ENCODE measurements at regions not wholly inside any gene's neighbourhood (a gene's known extent, or its start where the extent isn't known, plus 50 kb on each side); places are given as distances from the start of the nearest gene placed in this dataset.

DNA sequence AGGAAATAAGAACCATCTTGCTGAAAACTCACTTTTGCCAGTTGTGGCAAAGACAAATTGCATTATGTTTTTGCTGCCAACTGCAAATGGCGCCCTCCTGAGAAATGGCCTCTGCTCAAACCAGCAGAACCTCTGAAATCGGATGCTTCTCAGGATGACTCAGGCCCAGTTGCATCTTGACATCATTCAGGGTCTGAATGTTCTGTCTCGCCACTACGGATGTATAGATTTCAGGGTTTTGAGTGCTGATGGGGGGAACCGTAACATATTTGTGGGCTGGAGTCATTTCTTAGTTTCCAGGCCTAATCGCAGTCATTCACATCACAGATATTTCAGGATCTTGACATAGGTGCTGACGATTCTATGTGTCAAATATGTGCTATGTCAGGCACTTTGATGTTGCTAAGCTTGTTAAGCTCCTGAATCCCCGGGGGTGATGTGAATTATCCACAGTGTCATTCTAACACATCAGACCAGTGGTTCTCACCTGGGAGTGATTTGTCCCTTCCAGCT lies 207.1 kb downstream of the NFATC2 start:
- in situ Hi-C loops (cut with HindIII; ENCODE audit: low sequenced_read_pairs), result no loop called here

DNA sequence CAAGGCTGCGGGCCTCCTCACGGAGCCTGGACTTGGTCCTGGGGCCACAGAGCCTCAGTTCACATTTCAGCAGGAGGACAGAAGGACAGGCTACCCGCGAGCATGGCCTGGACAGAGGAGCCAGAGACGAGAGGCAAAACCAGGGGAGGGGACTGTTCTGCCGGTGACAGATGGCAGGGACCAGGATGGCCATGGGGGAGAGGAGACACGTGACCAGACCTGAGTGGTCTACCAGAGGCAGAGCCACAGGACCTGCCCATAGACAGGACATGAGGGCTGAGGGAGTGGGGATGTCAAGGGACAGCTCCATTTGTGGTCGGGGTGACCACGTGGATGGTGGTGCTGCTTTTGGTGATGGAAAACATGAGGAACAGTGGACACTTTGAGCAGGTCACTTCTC lies 207.9 kb downstream of the NFATC2 start:
- in situ Hi-C loops (cut with HindIII; ENCODE audit: low sequenced_read_pairs), result no loop called here

DNA sequence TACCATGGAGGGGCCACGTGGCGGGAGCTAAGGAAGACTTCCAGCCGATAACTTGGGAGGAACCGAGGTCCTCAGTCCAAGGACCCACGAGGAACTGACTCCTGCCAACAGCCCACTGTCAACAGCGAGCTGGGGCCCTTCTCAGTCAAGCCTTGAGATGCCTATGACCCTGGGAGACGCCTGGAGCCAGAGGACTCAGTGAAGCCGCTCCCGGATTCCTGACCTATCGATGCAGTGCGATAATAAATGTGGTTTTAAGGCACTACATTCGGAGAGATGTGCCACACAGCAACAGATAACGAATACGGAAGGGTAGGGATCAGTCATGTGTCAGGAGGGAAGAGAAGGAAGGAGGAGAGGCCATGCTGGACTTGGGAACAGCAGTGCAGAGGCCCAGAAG lies 208.5 kb downstream of the NFATC2 start:
- in situ Hi-C loops (cut with HindIII; ENCODE audit: low sequenced_read_pairs), result no loop called here

DNA sequence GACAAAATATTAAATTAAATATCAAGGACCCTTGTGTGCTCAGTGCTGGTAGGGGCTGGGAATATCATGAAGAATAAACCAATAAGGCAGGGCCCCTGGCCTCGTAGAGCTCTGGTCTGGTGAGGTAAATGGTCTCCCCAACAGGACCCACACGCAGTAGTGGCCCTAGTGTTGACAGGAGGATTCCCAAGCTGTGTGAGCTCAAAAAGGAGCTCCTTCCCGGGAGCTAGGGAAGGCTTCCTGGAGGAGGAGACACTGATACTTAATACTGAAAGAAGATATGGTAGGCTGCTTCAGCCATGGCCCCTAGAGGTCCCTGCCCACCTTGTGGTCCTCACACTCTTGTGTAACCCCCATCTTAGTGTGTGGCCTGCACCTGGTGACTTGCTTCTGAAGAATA lies 209.1 kb downstream of the NFATC2 start:
- in situ Hi-C loops (cut with HindIII; ENCODE audit: low sequenced_read_pairs), result no loop called here

DNA sequence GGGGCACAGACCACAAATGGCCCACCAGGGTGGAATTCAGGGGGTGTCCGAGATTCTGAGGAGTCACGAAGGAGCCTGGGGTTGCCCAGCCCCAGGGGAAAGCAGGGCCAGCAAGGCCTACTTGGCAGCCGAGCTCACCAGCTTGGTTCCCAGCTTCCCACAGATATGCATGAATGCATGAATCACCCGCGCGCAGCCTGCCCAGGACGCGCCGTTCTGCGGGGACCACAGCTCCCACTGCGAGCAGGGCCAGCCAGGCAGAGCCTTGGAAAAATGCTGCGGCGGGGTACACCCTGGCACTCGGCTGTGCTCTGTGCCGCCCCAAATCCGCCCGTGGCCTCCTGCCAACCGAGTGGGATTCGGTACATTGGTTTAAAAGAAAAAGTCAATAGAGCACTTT lies 211.0 kb downstream of the NFATC2 start:
- in situ Hi-C loops (cut with HindIII; ENCODE audit: low sequenced_read_pairs), result no loop called here

DNA sequence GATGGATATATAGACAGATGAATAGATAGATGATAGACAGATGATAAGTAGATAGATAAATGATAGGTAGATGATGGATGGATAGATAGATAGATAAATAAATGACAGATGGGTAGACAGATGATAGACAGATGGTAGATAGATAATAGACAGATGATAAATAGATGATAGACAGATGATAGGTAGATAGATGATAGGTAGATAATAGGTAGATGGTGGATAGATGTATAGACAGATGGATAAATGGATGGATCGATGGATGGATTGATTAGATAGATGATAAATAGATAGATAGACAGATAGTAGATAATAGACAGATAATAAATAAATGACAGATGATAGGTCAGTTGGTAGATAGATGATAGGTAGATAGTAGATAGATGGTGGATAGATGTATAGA lies 212.7 kb downstream of the NFATC2 start:
- in situ Hi-C loops (cut with HindIII; ENCODE audit: low sequenced_read_pairs), result no loop called here

DNA sequence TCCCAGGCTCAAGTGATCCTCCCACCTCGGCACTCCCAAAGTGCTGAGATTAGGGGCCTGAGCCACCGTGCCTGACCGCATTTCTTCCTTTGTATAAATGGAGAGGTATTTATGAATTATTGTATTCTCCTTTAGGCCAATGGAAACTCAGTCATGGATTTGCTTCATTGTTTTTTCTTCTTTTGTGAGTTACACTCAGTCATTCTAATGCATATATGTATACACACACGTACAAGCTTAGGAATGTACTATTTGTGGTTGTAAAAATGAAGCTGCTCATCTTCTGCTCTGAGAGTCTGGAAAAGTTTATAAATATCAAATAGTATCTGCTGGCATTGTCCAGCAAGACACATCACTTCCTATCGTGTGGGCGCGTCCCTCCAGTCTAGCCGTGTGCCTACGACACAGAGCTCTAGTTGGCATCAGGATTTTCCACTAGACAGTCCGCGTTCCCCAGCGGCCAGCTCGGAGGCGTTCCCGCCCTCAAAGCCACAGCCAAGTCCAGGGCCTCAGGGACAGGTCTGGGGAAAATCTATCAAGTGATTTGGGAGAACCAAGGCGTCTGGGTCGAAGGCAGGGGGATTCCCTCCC lies 215.2 kb downstream of the NFATC2 start:
- in situ Hi-C loops (cut with HindIII; ENCODE audit: low sequenced_read_pairs), result no loop called here

DNA sequence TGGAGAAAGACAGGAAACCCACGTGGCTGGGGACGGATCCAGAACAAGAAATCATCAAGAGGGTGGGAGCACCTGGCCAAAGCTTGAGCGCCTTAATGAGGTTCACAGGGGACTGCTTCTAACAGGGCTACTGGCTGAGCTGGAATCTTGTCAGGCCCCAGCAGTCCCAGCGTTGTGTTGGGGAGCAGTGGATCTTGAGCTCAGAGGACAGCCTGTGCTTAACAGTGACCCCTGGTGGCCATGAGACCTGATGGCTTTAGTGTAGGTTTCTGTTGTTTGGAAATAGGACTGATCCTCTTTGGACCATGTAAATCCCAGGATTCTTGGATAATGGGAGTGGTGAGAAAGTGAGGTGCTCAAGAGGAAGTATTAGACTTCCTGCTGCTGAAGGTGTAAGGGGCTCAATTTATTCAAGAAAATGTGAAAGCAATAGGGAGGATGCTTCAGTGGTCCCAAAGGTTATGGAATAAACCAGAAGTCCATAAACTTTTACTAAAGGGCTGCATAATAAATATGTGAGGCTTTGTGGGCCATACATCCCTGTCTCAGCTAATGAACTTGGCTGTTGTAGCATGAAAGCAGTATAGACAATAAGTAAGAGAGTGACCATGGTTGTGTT lies 216.2 kb downstream of the NFATC2 start:
- in situ Hi-C loops (cut with HindIII; ENCODE audit: low sequenced_read_pairs), result no loop called here

DNA sequence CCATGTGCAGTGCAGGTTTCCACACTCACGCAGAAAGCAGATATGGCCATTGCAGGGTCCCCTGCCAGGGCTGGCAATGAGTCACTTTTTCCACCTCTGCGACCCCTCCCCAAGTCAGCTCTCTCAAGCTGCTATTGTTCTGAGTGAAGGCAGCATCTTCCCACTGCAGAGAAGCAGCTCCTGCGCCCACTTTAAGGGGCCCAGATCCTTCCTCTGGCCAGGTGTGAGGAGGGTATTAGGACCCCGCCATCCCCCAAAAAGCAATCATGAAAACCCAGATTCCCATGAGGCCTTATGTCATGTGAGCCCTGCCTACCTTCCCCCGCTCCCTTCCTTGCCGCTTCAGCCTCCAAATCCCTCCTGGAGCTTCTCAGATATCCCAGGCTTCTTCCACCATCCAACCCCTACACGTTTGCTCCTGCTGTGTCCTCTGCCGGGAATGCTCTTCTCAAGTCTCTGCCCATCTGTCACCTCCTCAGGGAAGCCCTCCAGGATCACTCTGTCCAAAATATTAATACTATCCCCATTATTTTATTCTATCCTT lies 220.3 kb downstream of the NFATC2 start:
- in situ Hi-C loops (cut with HindIII; ENCODE audit: low sequenced_read_pairs), result loop anchor here (25.0 kb wide), 1 partner anchor 310 kb away; the partner anchor contains the start of gene KCNG1

DNA sequence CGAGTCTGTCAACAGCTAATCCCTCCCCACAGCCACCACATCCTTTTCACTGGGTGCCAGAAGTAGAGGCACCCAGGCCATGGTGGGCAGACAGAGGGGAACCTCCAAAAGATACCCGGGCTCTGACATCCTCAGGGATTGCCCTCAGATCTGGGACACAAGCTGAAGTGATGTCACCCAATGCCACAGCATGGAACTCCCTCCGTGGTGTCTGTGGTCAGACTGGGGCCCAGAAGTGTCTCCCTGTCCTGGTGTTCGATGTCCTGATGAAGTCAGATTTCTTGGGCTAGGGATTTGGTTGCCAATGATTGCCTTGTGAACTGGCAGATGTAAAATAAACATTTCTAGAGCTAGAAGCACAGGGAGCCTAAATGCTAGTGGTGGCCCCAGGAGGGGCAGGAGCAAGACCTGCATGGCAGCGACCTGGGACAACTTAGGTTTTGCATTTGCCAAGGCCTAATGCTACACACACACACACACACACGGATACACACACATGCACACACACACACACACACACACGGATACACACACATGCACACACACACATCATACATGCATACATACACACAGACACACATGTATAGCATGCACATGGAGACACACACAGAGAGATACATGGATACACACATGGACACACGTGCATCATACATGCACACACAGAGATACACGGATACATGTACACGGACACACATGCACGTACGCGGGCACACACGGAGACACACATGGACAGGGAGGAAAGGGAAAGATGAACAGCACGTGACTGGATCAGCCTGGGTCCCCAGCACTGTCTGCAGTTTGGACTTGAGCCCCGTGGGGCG lies 221.0 kb downstream of the NFATC2 start:
- in situ Hi-C loops (cut with HindIII; ENCODE audit: low sequenced_read_pairs), result loop anchor here (25.0 kb wide), 1 partner anchor 309 kb away; the partner anchor contains the start of gene KCNG1

DNA sequence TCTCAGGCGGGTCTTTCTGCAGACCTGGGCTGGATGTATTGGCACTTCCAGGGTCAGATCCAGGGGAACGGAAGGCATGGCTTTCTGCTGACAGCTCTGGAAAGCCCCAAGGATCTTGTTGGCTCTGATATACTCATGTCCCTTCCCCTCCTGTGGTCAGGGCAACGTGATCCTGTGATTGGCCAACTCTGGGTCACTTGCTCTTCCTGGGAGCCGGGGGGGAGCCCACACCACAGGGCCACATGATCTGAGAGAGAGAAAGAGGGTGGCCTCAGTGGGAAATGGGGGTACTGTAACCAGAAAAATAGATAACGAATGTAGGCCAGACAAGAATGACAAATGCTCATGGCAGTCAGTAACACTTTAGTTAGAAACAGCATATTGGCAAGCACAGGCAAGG lies 223.0 kb downstream of the NFATC2 start:
- in situ Hi-C loops (cut with HindIII; ENCODE audit: low sequenced_read_pairs), result loop anchor here (25.0 kb wide), 1 partner anchor 307 kb away; the partner anchor contains the start of gene KCNG1

DNA sequence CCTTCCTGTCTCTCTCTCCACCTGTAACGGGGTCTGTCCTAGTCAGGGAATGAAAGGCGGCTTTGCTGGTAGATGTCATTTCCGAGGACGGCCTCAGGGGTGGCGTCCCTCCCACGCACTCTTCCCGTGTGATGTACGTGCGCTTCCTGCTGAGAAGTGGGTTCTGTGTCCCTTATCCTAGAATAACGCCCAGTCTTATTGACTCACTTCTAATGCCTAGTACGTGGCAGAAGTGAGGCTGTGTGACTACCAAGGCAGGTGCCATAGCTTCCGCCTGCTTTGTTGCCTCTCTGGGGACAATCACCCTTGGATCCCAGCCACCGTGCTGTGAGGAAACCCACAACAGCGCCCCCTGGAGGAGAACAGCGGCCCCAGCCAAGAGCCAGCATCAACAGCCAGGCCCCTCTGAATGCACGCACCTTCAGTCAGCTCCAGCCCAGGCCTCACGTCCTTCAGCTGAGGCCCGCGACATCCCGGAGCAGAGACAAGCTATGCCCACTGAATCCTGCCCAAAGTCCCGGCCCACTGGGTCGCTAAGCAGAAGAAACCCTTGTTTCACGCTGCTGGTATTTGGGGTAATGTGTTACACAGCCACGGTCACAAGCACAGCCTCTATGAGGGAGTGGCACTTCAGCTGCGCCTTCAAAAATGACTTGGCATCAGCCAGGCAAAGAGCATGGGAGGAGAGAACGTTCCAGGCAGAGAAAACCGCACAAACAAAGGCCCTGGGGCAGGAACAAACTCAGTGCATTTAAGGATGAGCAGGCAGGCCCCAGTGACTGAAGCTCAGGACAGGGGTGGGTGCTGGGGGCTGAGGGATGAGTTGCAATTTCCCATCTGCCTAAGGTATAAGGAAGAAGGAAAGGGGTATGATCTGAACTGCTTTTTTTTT lies 224.2 kb downstream of the NFATC2 start:
- in situ Hi-C loops (cut with HindIII; ENCODE audit: low sequenced_read_pairs), result loop anchor here (25.0 kb wide), 1 partner anchor 306 kb away; the partner anchor contains the start of gene KCNG1

DNA sequence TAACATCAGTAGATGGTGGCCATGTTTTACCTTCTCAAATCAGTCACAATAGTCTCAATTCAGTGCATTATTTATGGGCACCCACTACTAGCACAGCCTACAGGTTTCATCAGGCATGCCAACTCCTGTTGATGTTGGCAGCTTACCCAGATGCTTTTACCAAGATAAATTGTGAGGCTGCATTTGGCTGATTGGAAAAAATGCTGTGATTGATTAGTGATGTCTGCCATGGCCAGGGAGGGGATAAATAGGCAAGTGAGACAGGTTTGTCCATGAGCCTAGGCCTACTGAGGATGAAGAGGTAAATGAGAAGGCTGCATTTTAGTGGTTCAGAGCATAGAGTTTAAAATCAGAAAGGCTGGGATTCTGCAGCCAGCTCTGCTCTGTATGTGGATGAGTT lies 227.1 kb downstream of the NFATC2 start:
- in situ Hi-C loops (cut with HindIII; ENCODE audit: low sequenced_read_pairs), result loop anchor here (25.0 kb wide), 1 partner anchor 303 kb away; the partner anchor contains the start of gene KCNG1

DNA sequence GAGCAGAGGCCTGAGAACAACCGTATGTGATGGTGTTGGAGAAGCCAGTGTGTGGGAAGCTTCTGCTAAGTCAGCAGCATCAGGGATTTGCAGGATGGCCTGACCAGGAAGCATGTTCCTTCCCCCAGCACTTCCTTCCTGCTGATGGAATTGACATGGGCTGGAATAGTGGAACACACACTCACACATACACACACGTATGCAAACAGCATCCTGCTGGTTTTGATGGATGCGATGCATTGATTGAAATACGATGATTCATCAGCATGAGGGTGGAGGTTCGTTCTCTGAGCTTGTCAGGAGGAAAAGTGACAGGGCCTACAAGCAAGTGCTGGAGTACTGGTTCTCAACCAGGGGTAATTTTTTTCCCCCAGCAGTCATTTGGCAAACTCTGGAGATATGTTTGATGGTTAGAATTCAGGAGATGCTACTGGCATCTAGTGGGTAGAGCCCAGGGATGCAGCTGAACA lies 229.1 kb downstream of the NFATC2 start:
- in situ Hi-C loops (cut with HindIII; ENCODE audit: low sequenced_read_pairs), result loop anchor here (25.0 kb wide), 1 partner anchor 301 kb away; the partner anchor contains the start of gene KCNG1

DNA sequence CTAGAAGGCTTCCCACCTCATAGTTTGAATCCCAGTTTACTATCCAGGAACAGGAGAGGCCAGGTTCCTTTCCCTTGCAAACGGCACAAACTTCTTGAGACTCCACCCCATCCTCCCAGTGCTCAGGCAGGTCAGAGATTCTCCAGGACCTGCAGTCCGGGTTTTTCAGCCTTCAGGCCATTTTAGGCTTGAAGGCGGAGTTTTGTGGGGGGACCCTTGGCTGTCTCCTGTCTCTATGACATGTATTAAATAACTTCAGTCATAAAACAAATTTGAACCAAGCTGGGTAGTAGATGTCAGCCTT lies 230.1 kb downstream of the NFATC2 start:
- in situ Hi-C loops (cut with HindIII; ENCODE audit: low sequenced_read_pairs), result loop anchor here (25.0 kb wide), 1 partner anchor 300 kb away; the partner anchor contains the start of gene KCNG1

DNA sequence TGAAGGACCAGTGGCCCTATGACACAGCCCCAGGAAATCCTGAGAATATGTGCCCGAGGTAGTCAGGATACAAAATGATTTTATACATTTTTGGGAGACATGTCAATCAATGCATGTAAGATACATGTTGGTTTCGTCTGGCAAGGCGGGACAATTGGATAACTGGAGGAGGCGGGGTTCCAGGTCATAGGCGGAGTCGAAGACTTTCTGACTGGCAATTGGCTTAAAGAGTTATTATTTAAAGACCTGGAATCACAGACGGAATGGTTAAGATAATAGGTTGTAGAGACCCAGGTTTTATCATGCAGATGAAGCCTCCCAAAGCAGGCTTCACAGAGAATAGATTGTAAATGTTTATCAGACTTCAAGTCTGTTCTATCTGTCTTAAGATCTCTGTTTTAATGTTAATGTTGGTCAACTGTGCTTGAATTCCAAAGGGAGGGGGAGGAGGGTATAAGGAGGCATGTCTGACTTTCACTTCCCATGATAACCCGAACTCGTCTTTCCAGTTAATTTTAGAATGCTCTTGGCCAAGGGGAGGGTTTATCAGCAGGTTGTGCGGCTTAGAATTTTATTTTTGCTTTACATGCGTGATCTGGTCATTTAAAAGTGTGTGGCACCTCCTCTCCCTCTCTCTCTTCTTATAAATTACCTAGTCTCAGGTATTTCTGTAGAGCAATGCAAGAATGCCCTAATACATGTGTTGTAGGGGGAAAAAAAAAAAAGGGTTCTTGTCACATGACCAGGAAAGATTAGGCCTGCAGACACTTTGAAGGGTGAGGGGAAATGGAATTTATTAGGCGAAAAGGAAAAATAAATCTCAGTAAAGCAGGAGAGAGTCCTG lies 230.7 kb downstream of the NFATC2 start:
- in situ Hi-C loops (cut with HindIII; ENCODE audit: low sequenced_read_pairs), result loop anchor here (25.0 kb wide), 1 partner anchor 300 kb away; the partner anchor contains the start of gene KCNG1

DNA sequence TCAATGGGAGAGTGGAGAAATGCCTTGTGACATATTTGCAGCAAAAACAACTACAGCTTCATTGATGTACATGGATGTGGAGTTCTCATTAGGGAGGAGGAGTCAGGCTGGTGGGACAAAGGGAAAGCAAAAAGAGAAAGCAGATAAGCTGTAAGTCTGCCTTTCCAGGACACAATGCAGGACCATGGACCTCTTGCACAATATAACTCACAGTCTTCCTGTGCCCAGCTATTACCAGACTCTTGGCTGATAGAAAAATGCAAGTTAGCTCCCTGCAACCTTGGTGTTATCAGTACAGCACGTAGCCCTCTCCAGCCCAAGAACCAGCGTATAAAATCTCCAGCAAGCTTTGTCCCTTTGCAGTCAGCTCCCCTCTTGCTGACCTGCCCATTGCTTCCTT lies 232.3 kb downstream of the NFATC2 start:
- in situ Hi-C loops (cut with HindIII; ENCODE audit: low sequenced_read_pairs), result loop anchor here (25.0 kb wide), 1 partner anchor 298 kb away; the partner anchor contains the start of gene KCNG1

DNA sequence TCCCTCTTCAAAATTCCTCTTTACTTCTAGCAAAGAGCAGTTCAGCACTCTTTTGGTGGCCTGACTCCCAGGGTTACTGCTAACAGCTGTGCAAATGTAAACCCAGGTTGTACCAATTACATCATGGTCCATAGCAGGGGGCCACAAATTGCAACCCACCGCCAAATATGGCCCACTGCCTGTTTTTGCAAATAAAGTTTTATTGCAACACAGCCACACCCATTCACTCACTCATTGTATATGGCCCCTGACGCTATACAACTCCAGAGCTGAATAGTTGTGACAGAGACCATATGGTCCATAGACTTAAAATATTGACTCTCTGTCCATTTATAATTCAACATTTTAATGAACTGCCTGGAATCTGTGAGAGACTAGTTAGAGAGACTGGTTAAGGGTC lies 233.4 kb downstream of the NFATC2 start:
- in situ Hi-C loops (cut with HindIII; ENCODE audit: low sequenced_read_pairs), result loop anchor here (25.0 kb wide), 1 partner anchor 297 kb away; the partner anchor contains the start of gene KCNG1

Measured in DLD1 (cell line).